ENCODE measurements at regions not wholly inside any gene's neighbourhood (a gene's known extent, or its start where the extent isn't known, plus 50 kb on each side); places are given as distances from the start of the nearest gene placed in this dataset.

DNA sequence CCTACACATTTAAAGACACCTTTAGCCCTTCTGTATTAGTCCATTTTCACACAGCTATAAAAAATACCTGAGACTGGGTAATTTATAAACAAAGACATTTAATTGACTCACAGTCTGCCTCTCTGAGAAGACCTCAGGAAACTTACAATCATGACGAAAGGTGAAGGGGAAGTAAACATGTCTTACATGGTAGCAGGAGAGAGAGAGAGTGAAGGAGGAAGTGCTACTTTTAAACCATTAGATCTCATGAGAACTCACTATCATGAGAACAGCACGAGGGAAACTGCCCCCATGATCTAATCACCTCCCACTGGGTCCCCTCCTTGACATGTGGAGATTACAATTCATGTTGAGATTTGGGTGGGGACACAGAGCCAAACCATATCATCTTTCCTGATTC is 946.6 kb downstream of the SLC4A3 start:
- no peak overlapping the region for H3K27ac ChIP-seq (ENCODE audit: low read length)
- H3K9me2 ChIP-seq (ENCODE audit: insufficient read depth, low read length): no peaks in the 10 kb centered on the region
- no peaks in the 10 kb centered on the region for H4K20me1 ChIP-seq (ENCODE audit: insufficient read depth)
- no peaks in the 10 kb centered on the region for H3K9me3 ChIP-seq (ENCODE audit: low read length)
- no peak overlapping the region for H3K4me3 ChIP-seq (ENCODE audit: low read length)
- H3K36me3 ChIP-seq (ENCODE audit: insufficient read depth, low read length): no peaks in the 10 kb centered on the region
- H3K4me2 ChIP-seq (ENCODE audit: low read length): no peak overlapping the region
- H2AFZ ChIP-seq (ENCODE audit: low read depth, low read length): no peak overlapping the region
- H3K27me3 ChIP-seq (ENCODE audit: insufficient read depth, low read depth, low read length): no peaks in the 10 kb centered on the region
- no peaks in the 10 kb centered on the region for H3F3A ChIP-seq (ENCODE audit: insufficient read depth, low read length, poor library complexity, severe bottlenecking)
- TF ChIP-seq, protein P1, sequence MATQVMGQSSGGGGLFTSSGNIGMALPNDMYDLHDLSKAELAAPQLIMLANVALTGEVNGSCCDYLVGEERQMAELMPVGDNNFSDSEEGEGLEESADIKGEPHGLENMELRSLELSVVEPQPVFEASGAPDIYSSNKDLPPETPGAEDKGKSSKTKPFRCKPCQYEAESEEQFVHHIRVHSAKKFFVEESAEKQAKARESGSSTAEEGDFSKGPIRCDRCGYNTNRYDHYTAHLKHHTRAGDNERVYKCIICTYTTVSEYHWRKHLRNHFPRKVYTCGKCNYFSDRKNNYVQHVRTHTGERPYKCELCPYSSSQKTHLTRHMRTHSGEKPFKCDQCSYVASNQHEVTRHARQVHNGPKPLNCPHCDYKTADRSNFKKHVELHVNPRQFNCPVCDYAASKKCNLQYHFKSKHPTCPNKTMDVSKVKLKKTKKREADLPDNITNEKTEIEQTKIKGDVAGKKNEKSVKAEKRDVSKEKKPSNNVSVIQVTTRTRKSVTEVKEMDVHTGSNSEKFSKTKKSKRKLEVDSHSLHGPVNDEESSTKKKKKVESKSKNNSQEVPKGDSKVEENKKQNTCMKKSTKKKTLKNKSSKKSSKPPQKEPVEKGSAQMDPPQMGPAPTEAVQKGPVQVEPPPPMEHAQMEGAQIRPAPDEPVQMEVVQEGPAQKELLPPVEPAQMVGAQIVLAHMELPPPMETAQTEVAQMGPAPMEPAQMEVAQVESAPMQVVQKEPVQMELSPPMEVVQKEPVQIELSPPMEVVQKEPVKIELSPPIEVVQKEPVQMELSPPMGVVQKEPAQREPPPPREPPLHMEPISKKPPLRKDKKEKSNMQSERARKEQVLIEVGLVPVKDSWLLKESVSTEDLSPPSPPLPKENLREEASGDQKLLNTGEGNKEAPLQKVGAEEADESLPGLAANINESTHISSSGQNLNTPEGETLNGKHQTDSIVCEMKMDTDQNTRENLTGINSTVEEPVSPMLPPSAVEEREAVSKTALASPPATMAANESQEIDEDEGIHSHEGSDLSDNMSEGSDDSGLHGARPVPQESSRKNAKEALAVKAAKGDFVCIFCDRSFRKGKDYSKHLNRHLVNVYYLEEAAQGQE (IDR thresholded peaks at IDR 0.05; ENCODE audit: borderline replicate concordance): no peak
- no peak for TF ChIP-seq SMC3 (conservative IDR thresholded peaks at IDR 0.05; ENCODE audit: poor library complexity)
- no peak for TF ChIP-seq RAD21 (conservative IDR thresholded peaks at IDR 0.05)
- no peak for TF ChIP-seq EP300 (conservative IDR thresholded peaks at IDR 0.05; ENCODE audit: poor library complexity, severe bottlenecking)
- TF ChIP-seq TAF1 (IDR thresholded peaks at IDR 0.05; ENCODE audit: low read depth): no peak
- no peak for TF ChIP-seq EZH2 (IDR thresholded peaks at IDR 0.05; ENCODE audit: borderline replicate concordance, insufficient read depth, low read length, poor library complexity, severe bottlenecking)
- TF ChIP-seq POLR2AphosphoS5 (IDR thresholded peaks at IDR 0.05): no peak
- H3K79me2 ChIP-seq (replicated peaks; ENCODE audit: insufficient read depth, low read length): no peaks in the 10 kb centered on the region
- H3K9ac ChIP-seq (ENCODE audit: low read length): no peak overlapping the region

DNA sequence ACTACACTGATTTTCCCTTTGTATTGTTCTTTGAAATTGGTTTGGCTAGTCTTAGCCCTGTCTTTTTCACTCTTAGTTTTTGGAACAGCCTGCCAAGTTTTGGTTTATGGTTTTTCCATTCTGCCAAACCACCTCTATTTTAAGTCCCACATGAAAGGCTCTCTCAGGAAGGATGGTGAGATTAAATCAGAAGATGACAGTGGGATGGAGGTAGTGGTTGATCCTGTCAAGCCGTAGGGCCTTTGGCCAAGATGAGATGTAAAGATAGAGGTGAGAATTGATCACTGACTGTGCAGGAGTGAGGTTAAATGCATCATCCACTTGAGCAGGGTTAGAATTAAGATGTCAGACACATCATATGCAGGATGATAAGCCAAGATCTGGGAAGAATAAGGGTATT is 948.5 kb downstream of the SLC4A3 start:
- no peaks in the 10 kb centered on the region for H3K36me3 ChIP-seq (ENCODE audit: insufficient read depth, low read length)
- H3K4me3 ChIP-seq (ENCODE audit: low read length): no peak overlapping the region
- H3K9ac ChIP-seq (ENCODE audit: low read length): no peak overlapping the region
- no peak overlapping the region for H3K4me2 ChIP-seq (ENCODE audit: low read length)
- no peak overlapping the region for H2AFZ ChIP-seq (ENCODE audit: low read depth, low read length)
- no peaks in the 10 kb centered on the region for H3K9me2 ChIP-seq (ENCODE audit: insufficient read depth, low read length)
- TF ChIP-seq MXI1 (conservative IDR thresholded peaks at IDR 0.05; ENCODE audit: poor library complexity, severe bottlenecking) (no peak), POLR2AphosphoS5 (IDR thresholded peaks at IDR 0.05) (peak; percentile 8)
- no peaks in the 10 kb centered on the region for H3K27me3 ChIP-seq (ENCODE audit: insufficient read depth, low read depth, low read length)
- H3F3A ChIP-seq (ENCODE audit: insufficient read depth, low read length, poor library complexity, severe bottlenecking): no peaks in the 10 kb centered on the region
- H3K27ac ChIP-seq (ENCODE audit: low read length): no peak overlapping the region
- no peaks in the 10 kb centered on the region for H3K9me3 ChIP-seq (ENCODE audit: low read length)
- no peaks in the 10 kb centered on the region for H4K20me1 ChIP-seq (ENCODE audit: insufficient read depth)
- no peaks in the 10 kb centered on the region for H3K79me2 ChIP-seq (replicated peaks; ENCODE audit: insufficient read depth, low read length)

DNA sequence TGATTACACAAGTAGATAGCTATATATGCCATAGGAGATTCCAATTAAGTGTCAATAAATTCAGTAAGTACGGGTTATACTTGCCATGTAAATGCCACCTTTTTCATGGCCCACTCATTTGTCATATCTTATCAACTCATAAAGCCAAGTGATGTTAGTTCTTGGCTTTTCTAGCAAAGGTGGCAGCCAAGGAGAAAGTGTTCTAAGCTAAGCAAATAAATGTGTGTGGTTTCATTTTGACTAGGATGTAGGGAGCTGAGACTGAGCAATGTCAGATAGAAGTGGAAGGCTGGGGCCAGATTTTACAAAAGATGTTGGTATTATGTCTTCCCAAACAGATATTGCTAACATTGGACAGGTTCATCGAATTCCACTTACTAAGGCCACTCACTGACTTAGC is 952.0 kb downstream of the SLC4A3 start:
- Histone ChIP-seq H3K9me3 (ENCODE audit: low read length) (no peaks in the 10 kb centered on the region), H4K20me1 (ENCODE audit: insufficient read depth) (no peaks in the 10 kb centered on the region), H3K9me2 (ENCODE audit: insufficient read depth, low read length) (no peaks in the 10 kb centered on the region), H3K36me3 (ENCODE audit: insufficient read depth, low read length) (no peaks in the 10 kb centered on the region), H3K4me2 (ENCODE audit: low read length) (no peak overlapping the region), H3K9ac (ENCODE audit: low read length) (no peak overlapping the region), H2AFZ (ENCODE audit: low read depth, low read length) (no peak overlapping the region), H3K27me3 (ENCODE audit: insufficient read depth, low read depth, low read length) (no peaks in the 10 kb centered on the region), H3K4me3 (ENCODE audit: low read length) (no peak overlapping the region), H3K79me2 (replicated peaks; ENCODE audit: insufficient read depth, low read length) (no peaks in the 10 kb centered on the region), H3K27ac (ENCODE audit: low read length) (no peak overlapping the region), H3F3A (ENCODE audit: insufficient read depth, low read length, poor library complexity, severe bottlenecking) (no peaks in the 10 kb centered on the region)
- no peak for TF ChIP-seq EP300 (conservative IDR thresholded peaks at IDR 0.05; ENCODE audit: poor library complexity, severe bottlenecking)
- TF ChIP-seq RAD21 (conservative IDR thresholded peaks at IDR 0.05): no peak
